Activated T-helper 1 cell treated with anti-CD3 and anti-CD28 coated beads, Interleukin-12 subunit alpha, Interleukin-12 subunit beta, Interleukin-2, Interleukin-4 antibody, amounts not matched to agents 30 ng/mL and 10 ng/mL and 1 ng/mL, durations not matched to agents 14 hours and 24 hours and 36 hours (primary cell): ENCODE measurements at regions not wholly inside any gene's neighbourhood (a gene's known extent, or its start where the extent isn't known, plus 50 kb on each side); places are given as distances from the start of the nearest gene placed in this dataset.
A peak's percentile ranks its signal among the peaks of the same experiment; 100 is the strongest.

Experiments
- DNase-seq: peaks from one replicate; pipeline ENCODE4 v3.0.0; 2021; ENCODE audit warnings: low spot score
- H3K27ac Mint-ChIP-seq: one replicate; pipeline ENCODE4 v1.8.0; 2021; ENCODE audit warnings: mild to moderate bottlenecking, mixed read lengths
- H3K27me3 Mint-ChIP-seq: one replicate; pipeline ENCODE4 v1.8.0; 2022; ENCODE audit warnings: mild to moderate bottlenecking, moderate library complexity, mixed read lengths; ENCODE audit not compliant: insufficient read depth
- H3K36me3 Mint-ChIP-seq: one replicate; pipeline ENCODE4 v1.8.0; 2021; ENCODE audit warnings: low read depth, mixed read lengths
- H3K4me1 Mint-ChIP-seq: one replicate; pipeline ENCODE4 v1.8.0; 2021; ENCODE audit warnings: low read depth, mixed read lengths
- H3K4me3 Mint-ChIP-seq: one replicate; pipeline ENCODE4 v1.8.0; 2021; ENCODE audit warnings: mild to moderate bottlenecking, moderate library complexity, mixed read lengths
- H3K9me3 Mint-ChIP-seq: one replicate; pipeline ENCODE4 v1.8.0; 2021; ENCODE audit warnings: mixed read lengths
- intact Hi-C: fragments of 100-400 bp; cut with micrococcal nuclease; formaldehyde crosslinking; loops from one replicate; pipeline ENCODE4 v1.15.1; 2024

DNA sequence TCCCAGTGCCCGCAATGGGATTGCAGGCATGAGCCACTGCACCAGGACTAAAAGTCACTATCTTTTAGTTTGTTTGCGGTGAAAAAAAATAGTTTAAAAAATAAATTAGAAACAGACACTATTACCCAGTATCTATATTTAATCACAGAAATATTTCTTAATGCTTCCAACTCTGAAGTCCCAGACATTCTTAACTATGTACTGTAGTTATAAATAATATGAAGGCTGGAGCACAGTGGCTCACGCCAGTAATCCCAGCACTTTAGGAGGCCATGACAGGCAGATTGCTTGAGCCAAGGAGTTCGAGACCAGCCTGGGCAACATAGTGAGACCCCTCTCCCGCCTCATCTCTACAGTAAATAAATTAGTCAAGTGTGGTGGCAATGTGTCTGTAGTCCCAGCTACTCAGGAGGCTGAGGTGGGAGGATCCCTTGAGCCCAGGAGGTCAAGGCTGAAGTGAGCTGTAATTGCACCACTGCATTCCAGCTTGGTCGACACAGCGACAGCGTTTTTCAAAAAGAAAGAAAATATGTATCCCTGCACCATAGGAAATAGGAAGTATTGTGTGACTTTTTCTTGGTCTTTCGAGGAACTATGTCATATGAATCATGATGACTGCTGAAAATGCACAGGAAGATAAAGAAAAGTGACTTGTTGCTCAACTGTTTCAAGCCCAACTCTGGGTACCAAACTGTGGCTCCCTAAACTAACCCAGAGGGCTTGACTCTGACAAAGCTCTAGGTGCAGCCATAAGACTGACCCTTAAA lies 74.9 kb upstream of the STEAP1B start:
- no peak overlapping the region for H3K4me3 Mint-ChIP-seq

DNA sequence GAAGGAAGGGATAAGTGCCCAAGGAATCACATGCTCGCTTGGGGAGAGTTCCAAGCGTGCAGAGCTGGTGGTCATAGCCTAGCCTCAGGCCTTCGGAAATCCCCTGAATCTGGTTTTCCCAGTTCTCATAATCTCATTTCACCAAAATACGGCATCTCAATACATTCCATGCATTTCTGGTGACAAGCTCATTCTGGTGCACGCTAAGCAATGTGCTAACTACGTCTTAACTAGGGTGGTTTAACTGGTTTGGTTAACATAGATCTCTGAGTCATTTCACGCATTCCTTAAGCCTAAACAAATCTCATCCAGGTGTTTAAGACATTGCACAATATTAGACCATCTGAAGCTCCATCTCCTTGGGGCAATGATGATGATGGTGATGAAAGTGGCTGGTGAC lies 72.9 kb upstream of the STEAP1B start:
- no peak for DNase-seq
- no peak overlapping the region for H3K4me3 Mint-ChIP-seq
- intact Hi-C loops: no loop called here
- peaks cover 10% of the 10 kb centered on the region for H3K4me1 Mint-ChIP-seq
- no peaks in the 10 kb centered on the region for H3K9me3 Mint-ChIP-seq
- H3K36me3 Mint-ChIP-seq: peaks cover 2% of the 10 kb centered on the region
- peaks cover 21% of the 10 kb centered on the region for H3K27me3 Mint-ChIP-seq
- H3K27ac Mint-ChIP-seq: no peak overlapping the region

More for the DNA sequence above, 74.9 kb upstream of the STEAP1B start:
- intact Hi-C loops: no loop called here
- peaks cover 6% of the 10 kb centered on the region for H3K9me3 Mint-ChIP-seq
- DNase-seq: no peak
- H3K27me3 Mint-ChIP-seq: peaks cover 25% of the 10 kb centered on the region
- H3K36me3 Mint-ChIP-seq: peaks cover 5% of the 10 kb centered on the region
- no peak overlapping the region for H3K27ac Mint-ChIP-seq
- H3K4me1 Mint-ChIP-seq: peaks cover 10% of the 10 kb centered on the region

DNA sequence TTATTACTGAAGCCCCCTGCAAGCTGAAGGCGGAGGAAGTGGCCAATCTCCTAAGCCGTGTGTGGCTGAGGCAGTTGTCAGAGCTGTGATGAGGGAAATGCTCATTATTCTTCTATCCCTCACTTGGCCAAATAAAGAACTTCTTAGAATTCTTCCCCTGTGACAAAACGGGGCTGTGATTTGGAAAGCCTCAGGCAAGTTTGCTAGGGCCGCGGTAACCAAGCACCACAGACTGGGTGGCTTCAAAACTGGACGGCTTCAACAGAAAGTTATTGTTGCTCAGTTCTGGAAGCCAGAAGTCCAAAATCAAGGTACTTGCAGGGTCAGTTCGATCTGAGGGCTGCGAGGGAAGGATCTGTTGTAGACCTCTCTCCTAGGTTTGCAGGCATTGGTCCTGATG lies 72.3 kb upstream of the STEAP1B start:
- Mint-ChIP-seq H3K27me3 (peaks cover 24% of the 10 kb centered on the region), H3K36me3 (peaks cover 2% of the 10 kb centered on the region), H3K27ac (no peak overlapping the region), H3K4me3 (no peak overlapping the region), H3K4me1 (peaks cover 10% of the 10 kb centered on the region), H3K9me3 (no peaks in the 10 kb centered on the region)
- intact Hi-C loops: no loop called here
- DNase-seq: no peak

DNA sequence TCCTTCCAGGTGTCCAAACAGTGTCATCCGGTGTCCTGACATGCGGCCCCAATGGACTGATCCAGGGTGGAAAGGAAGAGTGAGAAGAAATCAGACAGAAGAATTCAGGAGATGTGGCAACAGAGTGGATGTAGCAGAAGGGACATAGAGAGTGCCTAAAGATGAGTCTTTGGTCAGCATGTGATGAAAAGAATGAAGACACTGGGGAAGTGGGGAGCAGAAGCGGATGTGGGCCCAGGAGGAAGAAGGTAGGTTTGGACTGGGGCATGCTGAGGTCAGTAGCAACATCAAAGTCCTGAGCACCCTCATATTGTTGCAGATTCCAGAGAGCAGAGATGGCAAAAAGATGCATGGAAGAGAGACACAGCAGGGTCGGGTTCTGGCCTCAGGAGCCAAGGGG lies 71.8 kb upstream of the STEAP1B start:
- intact Hi-C loops: no loop called here
- no peak for DNase-seq
- Mint-ChIP-seq H3K4me3 (no peak overlapping the region), H3K27me3 (peaks cover 30% of the 10 kb centered on the region), H3K4me1 (peaks cover 10% of the 10 kb centered on the region), H3K9me3 (no peaks in the 10 kb centered on the region), H3K36me3 (peaks cover 2% of the 10 kb centered on the region), H3K27ac (no peak overlapping the region)

DNA sequence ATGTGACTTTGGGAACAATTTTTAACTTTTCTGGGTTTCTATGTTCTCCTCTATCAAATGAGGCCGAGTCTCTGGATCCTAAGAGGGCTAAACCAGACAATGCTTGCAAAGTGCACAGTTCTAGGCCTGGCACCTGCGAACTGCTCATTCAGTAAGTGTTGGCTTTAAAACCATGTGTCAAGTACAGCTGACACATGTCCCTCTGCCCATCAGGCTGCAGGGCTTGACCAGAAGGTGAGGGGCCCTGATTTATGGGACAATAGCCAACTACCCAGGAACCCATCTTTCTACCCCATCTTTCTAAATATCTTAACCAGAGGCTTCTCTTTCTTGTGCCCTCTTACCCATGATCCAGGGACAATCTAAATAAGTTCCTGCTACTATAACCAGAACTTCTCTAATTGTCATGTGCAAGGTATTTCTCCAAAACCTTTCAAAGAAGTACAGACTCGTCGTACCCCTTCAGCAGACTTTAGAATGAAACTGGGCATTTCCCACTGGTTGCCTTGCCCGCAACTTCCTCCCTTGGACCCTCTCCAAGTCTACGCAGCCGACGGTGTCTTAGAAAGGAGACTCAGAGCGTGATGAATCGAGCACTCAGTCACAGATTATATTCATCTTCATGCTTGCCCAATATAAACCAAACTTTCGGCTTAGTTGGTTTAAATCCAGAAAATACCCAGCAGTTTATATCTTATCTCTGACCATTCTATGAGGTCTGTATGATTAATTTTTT lies 69.8 kb upstream of the STEAP1B start:
- Mint-ChIP-seq H3K4me3 (no peak overlapping the region), H3K27me3 (peaks cover 29% of the 10 kb centered on the region), H3K27ac (no peak overlapping the region), H3K4me1 (peaks cover 21% of the 10 kb centered on the region), H3K9me3 (no peaks in the 10 kb centered on the region), H3K36me3 (peaks cover 2% of the 10 kb centered on the region)
- no peak for DNase-seq
- intact Hi-C loops: no loop called here

DNA sequence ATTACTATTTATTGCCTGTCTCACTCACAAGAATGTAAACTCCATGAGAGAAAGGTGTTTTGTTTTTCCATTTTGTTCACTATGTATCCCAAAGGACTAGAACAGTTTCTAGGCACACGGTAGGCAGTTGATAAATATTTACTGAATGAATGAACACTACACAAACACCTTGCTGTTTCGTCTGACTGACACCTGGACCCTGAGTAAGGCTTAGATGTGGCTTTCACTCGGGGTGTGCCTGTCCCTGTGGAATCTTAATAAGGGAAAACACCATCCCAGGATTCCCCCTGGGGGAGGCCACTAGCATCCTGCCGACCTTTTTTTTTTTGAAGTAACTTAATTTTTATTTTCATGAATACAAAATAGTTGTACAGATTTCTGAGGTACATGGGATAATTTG lies 66.6 kb upstream of the STEAP1B start:
- intact Hi-C loops: no loop called here

DNA sequence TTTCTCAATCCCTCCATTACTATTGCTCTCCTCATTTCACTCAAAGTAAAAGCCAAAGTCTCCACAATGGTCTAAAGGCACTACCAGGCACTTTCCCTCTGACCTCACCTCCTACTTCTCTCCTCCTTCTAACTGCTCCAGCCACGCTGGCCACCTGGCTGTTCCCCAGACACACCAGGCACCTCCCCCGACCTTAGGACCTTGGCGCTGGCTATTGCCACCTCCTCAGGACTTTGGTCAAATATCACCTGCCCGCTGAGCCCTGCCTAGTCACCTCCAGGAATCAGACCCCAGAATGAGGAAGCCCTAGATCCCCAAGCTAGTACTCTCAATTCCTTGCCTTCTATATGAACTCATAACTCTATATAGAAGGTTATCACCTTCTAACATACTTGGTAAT lies 66.2 kb upstream of the STEAP1B start:
- Mint-ChIP-seq H3K4me3 (peak overlapping the region; percentile 50), H3K27ac (no peak overlapping the region), H3K9me3 (no peaks in the 10 kb centered on the region), H3K4me1 (peaks cover 54% of the 10 kb centered on the region), H3K27me3 (peaks cover 24% of the 10 kb centered on the region), H3K36me3 (peaks cover 2% of the 10 kb centered on the region)
- intact Hi-C loops: no loop called here
- no peak for DNase-seq

More for the DNA sequence above, 66.6 kb upstream of the STEAP1B start:
- Mint-ChIP-seq H3K27me3 (peaks cover 24% of the 10 kb centered on the region), H3K4me1 (peaks cover 53% of the 10 kb centered on the region), H3K4me3 (no peak overlapping the region), H3K9me3 (no peaks in the 10 kb centered on the region), H3K36me3 (peaks cover 2% of the 10 kb centered on the region), H3K27ac (no peak overlapping the region)
- no peak for DNase-seq

DNA sequence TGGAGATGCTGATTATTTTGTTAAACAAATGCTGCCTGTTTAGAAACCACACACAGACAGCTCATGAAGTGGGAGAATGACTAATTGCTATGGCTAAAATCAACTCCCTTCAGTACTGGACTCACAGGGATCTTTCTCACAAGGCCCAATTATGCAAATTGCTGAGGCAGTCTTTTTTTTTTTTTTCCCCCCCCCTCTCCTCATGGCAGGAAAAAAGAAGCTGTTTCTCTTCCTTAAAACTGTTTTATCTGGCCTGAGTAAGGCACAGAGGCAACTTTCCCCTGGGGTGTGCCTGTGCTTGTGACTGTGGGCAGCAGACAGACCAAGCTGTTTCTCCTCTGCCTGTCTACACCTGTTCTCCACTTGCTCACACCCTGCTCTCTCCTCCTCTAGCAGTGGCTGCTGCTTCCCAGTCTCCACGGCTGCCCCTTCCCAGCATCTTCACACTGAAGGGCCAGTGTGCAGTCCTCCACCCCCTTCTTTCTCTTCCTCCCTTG lies 65.4 kb upstream of the STEAP1B start:
- intact Hi-C loops: no loop called here
- Mint-ChIP-seq H3K27me3 (peaks cover 24% of the 10 kb centered on the region), H3K4me3 (peak overlapping the region; percentile 2), H3K36me3 (no peaks in the 10 kb centered on the region), H3K27ac (no peak overlapping the region), H3K9me3 (no peaks in the 10 kb centered on the region), H3K4me1 (peaks cover 54% of the 10 kb centered on the region)
- DNase-seq: no peak

DNA sequence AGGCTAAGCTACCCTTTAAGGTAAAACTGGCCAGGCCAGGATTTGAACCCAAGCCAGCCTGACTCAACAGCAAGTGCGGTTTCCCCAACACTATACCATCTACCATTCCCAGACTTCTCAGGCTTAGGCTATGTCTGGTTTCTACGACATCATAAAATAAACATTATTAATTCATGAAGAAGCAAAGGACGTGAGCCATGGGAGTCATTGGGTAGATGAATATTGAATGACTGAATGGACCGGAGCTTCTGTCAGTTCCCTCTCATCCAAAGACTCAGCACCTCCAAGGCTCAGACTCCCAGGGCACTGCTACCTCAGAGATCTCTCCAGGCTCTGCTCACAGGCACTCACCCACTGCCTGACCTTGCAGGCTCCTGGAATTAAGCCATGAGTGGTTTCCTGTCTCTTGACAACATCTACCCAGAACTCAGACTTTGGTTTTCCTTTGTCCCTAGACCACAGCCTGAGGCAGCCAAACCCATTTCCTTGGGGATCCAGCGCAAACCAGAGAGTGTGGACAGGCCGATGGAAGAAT lies 64.6 kb upstream of the STEAP1B start:
- no peak for DNase-seq
- H3K27me3 Mint-ChIP-seq: peaks cover 24% of the 10 kb centered on the region
- peaks cover 59% of the 10 kb centered on the region for H3K4me1 Mint-ChIP-seq
- no peaks in the 10 kb centered on the region for H3K36me3 Mint-ChIP-seq
- intact Hi-C loops: loop anchor here (1.0 to 5.0 kb wide), 3 partner anchors 23 to 448 kb away; partner anchors contain the start of gene HYCC1
- no peaks in the 10 kb centered on the region for H3K9me3 Mint-ChIP-seq
- peak overlapping the region; percentile 14 for H3K27ac Mint-ChIP-seq
- H3K4me3 Mint-ChIP-seq: peak overlapping the region; percentile 15

DNA sequence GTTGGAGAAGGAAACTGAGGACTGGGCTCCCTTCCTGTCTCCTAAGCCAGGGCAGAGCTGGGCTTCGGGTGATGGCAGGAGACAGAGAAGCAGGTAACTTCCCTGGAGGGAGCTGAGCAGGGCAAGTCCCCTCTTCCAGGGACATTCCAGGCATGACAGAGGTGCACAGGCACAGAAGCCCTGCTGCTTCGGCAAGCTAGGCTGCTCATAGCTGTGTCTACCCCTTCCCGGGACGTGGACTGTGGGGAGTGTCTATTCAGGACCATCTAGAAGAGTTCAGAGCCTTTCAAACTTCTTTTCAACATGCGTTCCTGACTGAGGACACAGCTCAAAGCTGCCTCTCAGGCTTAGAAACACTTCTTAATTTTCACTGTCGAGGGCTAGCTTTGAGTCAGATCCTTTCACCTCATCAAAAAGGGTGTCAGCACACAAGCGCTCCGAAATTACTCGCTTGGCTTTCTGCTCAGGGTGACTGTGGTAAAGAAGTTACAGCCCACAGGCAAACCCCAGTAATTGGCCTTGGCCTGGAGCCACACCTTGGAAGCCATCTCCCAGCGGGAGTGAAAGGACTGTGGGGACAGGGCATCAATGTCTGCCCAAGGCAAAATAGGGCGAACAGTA lies 63.7 kb upstream of the STEAP1B start:
- Mint-ChIP-seq H3K4me1 (peaks cover 57% of the 10 kb centered on the region), H3K27ac (peak overlapping the region; percentile 15), H3K9me3 (no peaks in the 10 kb centered on the region), H3K27me3 (peaks cover 22% of the 10 kb centered on the region), H3K36me3 (no peaks in the 10 kb centered on the region), H3K4me3 (peak overlapping the region; percentile 70)
- peak; percentile 31 for DNase-seq
- intact Hi-C loops: loop anchor here (1.0 to 5.0 kb wide), 4 partner anchors 24 to 449 kb away; partner anchors contain the start of gene HYCC1

DNA sequence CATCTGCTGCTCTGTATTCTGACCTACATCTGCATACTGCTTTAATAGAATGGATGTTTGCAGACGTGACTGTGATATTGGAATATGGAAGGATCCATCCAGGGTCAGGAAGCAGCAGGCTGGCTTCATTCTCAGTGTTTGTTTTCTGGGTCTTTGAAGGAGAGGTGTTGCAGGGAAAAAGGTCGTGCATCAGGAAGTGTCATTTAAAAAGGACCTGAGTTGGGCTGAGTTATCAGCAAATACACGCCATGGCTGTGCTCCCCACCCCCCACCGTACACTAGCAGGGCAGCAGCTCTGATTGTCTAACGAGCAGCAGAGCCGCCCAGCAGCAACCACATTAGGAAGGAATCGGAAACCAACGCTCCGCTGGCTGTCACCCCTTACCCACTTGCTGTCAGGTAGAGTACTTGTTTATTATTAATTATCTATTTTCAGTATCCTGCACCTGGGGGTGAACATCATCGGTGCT lies 63.1 kb upstream of the STEAP1B start:
- H3K27ac Mint-ChIP-seq: peak overlapping the region; percentile 41
- H3K4me3 Mint-ChIP-seq: peak overlapping the region; percentile 70
- peaks cover 54% of the 10 kb centered on the region for H3K4me1 Mint-ChIP-seq
- H3K9me3 Mint-ChIP-seq: no peaks in the 10 kb centered on the region
- H3K36me3 Mint-ChIP-seq: no peaks in the 10 kb centered on the region
- intact Hi-C loops: loop anchor here (1.0 to 5.0 kb wide), 2 partner anchors 114 to 449 kb away; partner anchors contain the start of gene HYCC1
- DNase-seq: no peak
- peaks cover 24% of the 10 kb centered on the region for H3K27me3 Mint-ChIP-seq

DNA sequence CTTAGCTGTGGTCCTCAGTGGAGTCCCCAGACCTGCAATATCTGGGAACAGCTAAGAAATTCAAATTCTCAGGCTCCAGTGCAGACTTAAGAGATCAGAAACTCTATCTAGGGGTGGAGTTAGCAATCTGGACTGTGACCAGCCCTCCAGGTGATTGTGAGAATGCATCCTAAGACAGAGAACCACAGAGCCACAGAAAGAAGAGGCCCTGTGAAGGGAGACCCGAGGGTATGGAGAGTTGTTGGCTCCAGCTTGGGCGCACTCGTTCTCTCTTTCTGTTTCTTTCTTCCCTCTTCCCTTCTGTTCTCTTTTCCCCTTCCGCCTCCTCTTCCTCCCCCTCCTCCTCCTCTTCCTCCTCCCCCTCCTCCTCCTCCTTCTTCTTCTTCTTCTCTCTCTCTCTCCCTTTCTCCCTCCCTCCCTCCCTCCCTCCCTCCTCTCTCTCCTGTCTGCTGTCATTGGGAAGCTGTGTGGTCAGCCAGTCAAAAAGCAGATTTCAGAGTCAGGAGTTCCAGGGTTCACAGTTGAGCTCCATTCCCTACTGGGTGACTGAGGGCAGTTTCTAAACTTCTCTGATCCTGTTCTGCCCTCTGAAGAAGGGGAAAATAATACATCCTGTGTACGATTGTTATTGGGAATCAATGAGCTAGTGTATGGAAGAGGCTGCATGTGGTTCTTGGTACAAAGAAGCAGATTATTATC lies 62.1 kb upstream of the STEAP1B start:
- no peak overlapping the region for H3K4me3 Mint-ChIP-seq
- H3K36me3 Mint-ChIP-seq: no peaks in the 10 kb centered on the region
- DNase-seq: no peak
- no peak overlapping the region for H3K27ac Mint-ChIP-seq
- H3K27me3 Mint-ChIP-seq: peaks cover 18% of the 10 kb centered on the region
- intact Hi-C loops: loop anchor here (1.0 to 5.0 kb wide), 3 partner anchors 78 to 450 kb away; partner anchors contain the start of gene HYCC1
- H3K9me3 Mint-ChIP-seq: no peaks in the 10 kb centered on the region
- peaks cover 54% of the 10 kb centered on the region for H3K4me1 Mint-ChIP-seq
